HepG2 (cell line): ENCODE measurements at regions not wholly inside any gene's neighbourhood (a gene's known extent, or its start where the extent isn't known, plus 50 kb on each side); places are given as distances from the start of the nearest gene placed in this dataset.

ENCODE experiments used
- ATAC-seq: fragments of 200-7000 bp; cut with Tn5 transposase; 3 replicates; pipeline ENCODE4 v1.9.1; 2020; ENCODE audit warnings: mild to moderate bottlenecking, moderate library complexity
- BruUV-seq: library from RNA; stranded (reverse); fragments of 400-500 nt; replicated peaks from 2 replicates; lab custom pipeline; 2021; lab: Mats Ljungman, UMichigan
- CTCF ChIA-PET: fragments of 300-600 bp; formaldehyde crosslinking; extraction: SDS; loops from one replicate; lab custom pipeline; 2021; ENCODE audit warnings: low total read pairs, inconsistent platforms, low intra/inter-chr PET ratio; lab: Yijun Ruan, JAX
- POLR2A ChIA-PET: fragments of 350-600 bp; sonication (Branson Sonifier 250); formaldehyde crosslinking; loops from one replicate; lab custom pipeline; 2020; ENCODE audit warnings: antibody characterized with exemption, inconsistent platforms; lab: Yijun Ruan, JAX
- DNase-seq: peaks from one replicate; pipeline ENCODE4 v3.0.0-alpha.2; 2015; ENCODE audit warnings: low spot score
- FAIRE-seq: peaks from 3 replicates; lab custom pipeline; 2011; peaks lifted over from hg19 to GRCh38; lab: Jason Lieb, UNC
- H2AFZ ChIP-seq: one replicate; pipeline ENCODE4 v1.6.1; 2011; ENCODE audit warnings: low read length, inconsistent platforms
- H3K27ac ChIP-seq: fragments of 300-600 bp; 3 replicates; pipeline ENCODE4 v1.8.0; 2011; ENCODE audit warnings: mixed run types, mild to moderate bottlenecking, mixed read lengths, low read length, inconsistent platforms; ENCODE audit not compliant: insufficient read depth; ENCODE audit errors: extremely low read length
- H3K27me3 ChIP-seq, 2 experiments: fragments of 200-600 bp in 1 of 2; 2 replicates in 1 of 2; 3 replicates in 1 of 2; pipeline versions ENCODE4 v1.6.0 to v1.8.0; 2011; ENCODE audit warnings: low read length in 2 of 2, mild to moderate bottlenecking in 2 of 2, moderate library complexity in 2 of 2, inconsistent platforms in 1 of 2; ENCODE audit not compliant: insufficient read depth in 2 of 2, control insufficient read depth in 1 of 2
- H3K36me3 ChIP-seq, 2 experiments: fragments of 200-600 bp in 1 of 2; replicated peaks in 1 of 2; 2 replicates in 1 of 2; 3 replicates in 1 of 2; pipeline versions ENCODE4 v1.5.1 to v1.8.0; 2011; ENCODE audit warnings: low read length in 2 of 2, inconsistent platforms in 1 of 2; ENCODE audit not compliant: insufficient read depth in 2 of 2, control insufficient read depth in 1 of 2
- H3K4me1 ChIP-seq: 2 replicates; pipeline ENCODE4 v1.5.1; 2012; ENCODE audit warnings: low read length, inconsistent platforms; ENCODE audit not compliant: insufficient read depth
- H3K4me2 ChIP-seq: 2 replicates; pipeline ENCODE4 v1.6.0; 2011; ENCODE audit warnings: low read depth, low read length, inconsistent platforms
- H3K4me3 ChIP-seq, 3 experiments: fragments of 200-600 bp in 1 of 3; sonication (generic), shearing (Covaris generic) in 1 of 3; replicated peaks in 1 of 3; 2 replicates each; pipeline ENCODE4 v1.5.1; 2011 to 2016; ENCODE audit warnings: low read length in 3 of 3, inconsistent platforms in 2 of 3, low read depth in 2 of 3, mild to moderate bottlenecking in 2 of 3, control low read depth in 1 of 3, mixed read lengths in 1 of 3; ENCODE audit not compliant: insufficient read depth in 1 of 3
- H3K79me2 ChIP-seq: one replicate; pipeline ENCODE4 v1.6.1; 2011; ENCODE audit warnings: low read length, inconsistent platforms; ENCODE audit not compliant: insufficient read depth
- H3K9ac ChIP-seq: 2 replicates; pipeline ENCODE4 v1.6.0; 2011; ENCODE audit warnings: mild to moderate bottlenecking, low read depth, low read length, inconsistent platforms; ENCODE audit not compliant: insufficient read depth
- H3K9me3 ChIP-seq: 2 replicates; pipeline ENCODE4 v1.5.1; 2012; ENCODE audit warnings: mild to moderate bottlenecking, low read length
- H4K20me1 ChIP-seq: 2 replicates; pipeline ENCODE4 v1.6.0; 2011; ENCODE audit warnings: inconsistent platforms, mild to moderate bottlenecking, low read length, moderate library complexity; ENCODE audit not compliant: insufficient read depth
- BCL3 ChIP-seq: sonication (generic); formaldehyde crosslinking; IDR thresholded peaks from 2 replicates; pipeline ENCODE4 v1.5.1; 2020; ENCODE audit warnings: mild to moderate bottlenecking, missing genetic modification reagents, moderate library complexity
- BORCS8-MEF2B ChIP-seq: sonication (generic); formaldehyde crosslinking; IDR thresholded peaks from 2 replicates; pipeline ENCODE4 v1.8.0; 2022; ENCODE audit warnings: mild to moderate bottlenecking, missing genetic modification reagents
- CERS6 ChIP-seq: sonication (generic); formaldehyde crosslinking; IDR thresholded peaks from 2 replicates; pipeline ENCODE4 v1.5.0; 2020; ENCODE audit warnings: missing genetic modification reagents
- FOXM1 ChIP-seq: sonication (generic); formaldehyde crosslinking; IDR thresholded peaks from 2 replicates; pipeline ENCODE4 v1.5.0; 2020; ENCODE audit warnings: missing genetic modification reagents
- HOXA5 ChIP-seq: sonication (generic); formaldehyde crosslinking; IDR thresholded peaks from 2 replicates; pipeline ENCODE4 v1.4.0; 2020; ENCODE audit warnings: missing genetic modification reagents
- NFRKB ChIP-seq: fragments of 450-650 bp; IDR thresholded peaks from 2 replicates; pipeline ENCODE4 v1.6.1; 2017
- PBX3 ChIP-seq: sonication (generic); formaldehyde crosslinking; IDR thresholded peaks from 2 replicates; pipeline ENCODE4 v1.8.1; 2023; ENCODE audit warnings: missing genetic modification reagents, inconsistent platforms, borderline replicate concordance
- POLR2AphosphoS2 ChIP-seq: IDR thresholded peaks from 2 replicates; pipeline ENCODE4 v1.6.1; 2011; ENCODE audit warnings: low read depth, low read length, improper control_type of control experiment
- RBFOX2 ChIP-seq: fragments of 200-400 bp; formaldehyde crosslinking; IDR thresholded peaks from 2 replicates; pipeline ENCODE4 v1.6.1; 2017; ENCODE audit warnings: low read depth, mild to moderate bottlenecking, low read length
- SSRP1 ChIP-seq: IDR thresholded peaks from 2 replicates; pipeline ENCODE4 v1.6.1; 2016; ENCODE audit warnings: control low read depth
- TAF15 ChIP-seq: fragments of 200-400 bp; formaldehyde crosslinking; IDR thresholded peaks from one replicate; pipeline ENCODE4 v1.6.1; 2018; ENCODE audit warnings: mild to moderate bottlenecking, low read depth, low read length; ENCODE audit not compliant: poor library complexity, severe bottlenecking
- THAP11 ChIP-seq: IDR thresholded peaks from 2 replicates; pipeline ENCODE4 v1.6.1; 2016; ENCODE audit warnings: missing biosample characterization, missing genetic modification reagents
- ZFP41 ChIP-seq: sonication (generic); formaldehyde crosslinking; IDR thresholded peaks from 2 replicates; pipeline ENCODE4 v1.4.0; 2020; ENCODE audit warnings: mild to moderate bottlenecking, missing genetic modification reagents, borderline replicate concordance
- WGBS: methylation state at CpG from one replicate; pipeline ENCODE4 v1.1.6; 2017; ENCODE audit warnings: low lambda C conversion rate; 5-methylcytosine and 5-hydroxymethylcytosine counted together
- in situ Hi-C: cut with HindIII; loops from 2 replicates; pipeline ENCODE4 v1.10.0; 2017; ENCODE audit warnings: low pct_unique_long_range_greater_than_20kb; ENCODE audit not compliant: extremely low pct_ligation_motif_present
- intact Hi-C: fragments of 100-400 bp; cut with micrococcal nuclease; formaldehyde crosslinking; loops from one replicate; pipeline ENCODE4 v1.10.0; 2022; ENCODE audit not compliant: unreplicated experiment

GRCh38 chr3:182058488-182058887 is 346.8 kb downstream of the SOX2 start:
- FAIRE-seq: no peak
- Histone ChIP-seq H3K4me1 (no peaks in the 10 kb centered on the region), H4K20me1 (no peaks in the 10 kb centered on the region), H3K4me3 (no peak overlapping the region), H3K4me2 (no peak overlapping the region), H3K79me2 (no peaks in the 10 kb centered on the region)
- POLR2A ChIA-PET: no interaction called here
- no TSS peak for BruUV-seq
- 0% methylated on average over 1 of the region's 1 CpG for WGBS
- in situ Hi-C loops: no loop called here
- no peak for TF ChIP-seq PBX3 (CRISPR knock-in tag)
- TF ChIP-seq THAP11 (CRISPR knock-in tag): no peak
- no peak for TF ChIP-seq TAF15
- no peak for TF ChIP-seq FOXM1 (CRISPR knock-in tag)
- TF ChIP-seq NFRKB: no peak
- no peak for TF ChIP-seq ZFP41 (CRISPR knock-in tag)
- no peak for TF ChIP-seq RBFOX2
- TF ChIP-seq HOXA5 (CRISPR knock-in tag): no peak
- no peak for TF ChIP-seq CERS6 (CRISPR knock-in tag)
- TF ChIP-seq BCL3: no peak
- TF ChIP-seq POLR2AphosphoS2: no peak
- TF ChIP-seq BORCS8-MEF2B (CRISPR knock-in tag): no peak
- TF ChIP-seq SSRP1 (CRISPR knock-in tag): no peak
- TF ChIP-seq, all 625 proteins: peak for 0
- H2AFZ ChIP-seq: no peak overlapping the region
- H3K9ac ChIP-seq: no peak overlapping the region
- intact Hi-C loops: no loop called here
- CTCF ChIA-PET: no interaction called here
- H3K27me3 ChIP-seq: no peaks in the 10 kb centered on the region
- no peak overlapping the region for H3K27ac ChIP-seq
- H3K36me3 ChIP-seq: no peaks in the 10 kb centered on the region
- H3K9me3 ChIP-seq: no peaks in the 10 kb centered on the region
- DNase-seq (no peak), ATAC-seq (no peak)
